ENCODE measurements at regions not wholly inside any gene's neighbourhood (a gene's known extent, or its start where the extent isn't known, plus 50 kb on each side); places are given as distances from the start of the nearest gene placed in this dataset.

DNA sequence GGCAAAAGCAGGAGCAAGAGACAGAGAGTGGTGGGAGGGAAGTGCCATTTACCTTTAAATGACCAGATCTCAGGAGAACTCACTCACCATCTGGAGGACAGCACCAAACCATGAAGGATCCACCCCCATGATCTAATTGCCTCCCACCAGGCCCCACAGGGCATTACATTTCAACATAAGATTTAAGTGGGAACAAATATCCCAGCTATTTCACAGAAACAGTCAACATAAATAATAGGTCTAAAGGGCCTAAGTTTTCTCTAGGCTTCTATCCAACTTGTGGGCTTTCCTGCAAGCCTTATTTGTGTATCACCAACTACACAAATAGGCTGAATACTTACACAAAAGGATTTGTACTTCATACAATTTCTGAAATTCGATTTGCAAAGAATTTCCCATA, 196.8 kb upstream of the POT1 start:
- TF ChIP-seq EZH2 (IDR thresholded peaks at IDR 0.05; ENCODE audit: insufficient read depth, poor library complexity, severe bottlenecking): no peak
- TF ChIP-seq EZH2phosphoT487 (IDR thresholded peaks at IDR 0.05; ENCODE audit: insufficient read depth, low read depth): no peak
